OCI-LY3 (cell line): ENCODE measurements at regions not wholly inside any gene's neighbourhood (a gene's known extent, or its start where the extent isn't known, plus 50 kb on each side); places are given as distances from the start of the nearest gene placed in this dataset.

ENCODE experiments used
- H2AFZ ChIP-seq: fragments of 200-600, 300-600 bp; shearing (Covaris generic); 2 replicates; pipeline ENCODE4 v1.6.0; 2014; ENCODE audit warnings: antibody characterized with exemption, low read depth, low read length
- H3K27ac ChIP-seq: fragments of 200-600, 300-600 bp; sonication (generic); 2 replicates; pipeline ENCODE4 v1.5.1; 2014; ENCODE audit warnings: mild to moderate bottlenecking, low read length, moderate library complexity, mixed read lengths
- H3K27me3 ChIP-seq: fragments of 200-600, 300-600 bp; sonication (generic); 2 replicates; pipeline ENCODE4 v1.6.1; 2014; ENCODE audit warnings: low read depth, low read length, mixed read lengths
- H3K36me3 ChIP-seq: fragments of 200-600, 300-600 bp; sonication (generic); replicated peaks from 2 replicates; pipeline ENCODE3; 2014; ENCODE audit warnings: low read depth, low read length, mixed read lengths
- H3K4me1 ChIP-seq: fragments of 300-600, 200-600 bp; sonication (generic); 2 replicates; pipeline ENCODE4 v1.6.1; 2014; ENCODE audit warnings: low read length, mixed read lengths
- H3K4me2 ChIP-seq: fragments of 200-600, 300-600 bp; sonication (generic); 2 replicates; pipeline ENCODE4 v1.6.1; 2014; ENCODE audit warnings: low read length, mixed read lengths
- H3K4me3 ChIP-seq: fragments of 300-600, 200-600 bp; sonication (generic); 2 replicates; pipeline ENCODE4 v1.5.1; 2014; ENCODE audit warnings: antibody characterized with exemption, mild to moderate bottlenecking, low read length, moderate library complexity
- H3K79me2 ChIP-seq: fragments of 300-600, 200-600 bp; shearing (Covaris generic); 2 replicates; pipeline ENCODE4 v1.6.1; 2014; ENCODE audit warnings: mild to moderate bottlenecking, low read length, mixed read lengths
- H3K9ac ChIP-seq: fragments of 300-600, 200-600 bp; shearing (Covaris generic); 2 replicates; pipeline ENCODE4 v1.6.0; 2014; ENCODE audit warnings: mild to moderate bottlenecking, low read length, moderate library complexity
- H3K9me3 ChIP-seq: fragments of 200-600, 300-600 bp; shearing (Covaris generic); 2 replicates; pipeline ENCODE4 v1.6.1; 2014; ENCODE audit warnings: low read length, mixed read lengths; ENCODE audit not compliant: insufficient read depth
- H4K20me1 ChIP-seq: fragments of 200-600, 300-600 bp; sonication (generic); 2 replicates; pipeline ENCODE4 v1.6.1; 2016; ENCODE audit warnings: low read length, mixed read lengths; ENCODE audit not compliant: insufficient read depth
- CTCF ChIP-seq: fragments of 200-600, 300-600 bp; sonication (generic); IDR thresholded peaks from 2 replicates; pipeline ENCODE4 v1.5.1; 2014; ENCODE audit warnings: antibody characterized with exemption, low read length, low read depth
- EZH2phosphoT487 ChIP-seq: fragments of 200-600 bp; shearing (Covaris generic); IDR thresholded peaks from 2 replicates; pipeline ENCODE4 v1.6.1; 2018; ENCODE audit warnings: antibody characterized with exemption, mixed run types, low read depth

- Histone ChIP-seq H3K27ac (no peak overlapping the region), H3K4me1 (no peaks in the 10 kb centered on the region), H3K36me3 (no peaks in the 10 kb centered on the region), H3K27me3 (no peaks in the 10 kb centered on the region), H3K9ac (no peak overlapping the region), H2AFZ (no peak overlapping the region), H3K79me2 (no peaks in the 10 kb centered on the region), H3K4me2 (no peak overlapping the region), H3K4me3 (no peak overlapping the region), H4K20me1 (no peaks in the 10 kb centered on the region), H3K9me3 (no peaks in the 10 kb centered on the region)
- TF ChIP-seq EZH2phosphoT487 = no peak
- TF ChIP-seq CTCF = peak; percentile 21
These were observed 510.3 kb downstream of the ZNF804A start for GRCh38 chr2:185108588-185108987.

- TF ChIP-seq CTCF = no peak
- TF ChIP-seq EZH2phosphoT487 = no peak
- Histone ChIP-seq H3K4me2 (no peak overlapping the region), H3K27ac (no peak overlapping the region), H3K9me3 (no peaks in the 10 kb centered on the region), H3K79me2 (no peaks in the 10 kb centered on the region), H3K36me3 (no peaks in the 10 kb centered on the region), H4K20me1 (no peaks in the 10 kb centered on the region), H3K27me3 (no peaks in the 10 kb centered on the region), H2AFZ (no peak overlapping the region), H3K9ac (no peak overlapping the region), H3K4me3 (no peak overlapping the region), H3K4me1 (peaks cover 7% of the 10 kb centered on the region)
These were observed 529.1 kb downstream of the ZNF804A start for GRCh38 chr2:185127412-185127811.

GRCh38 chr2:185128346-185128745 is 530.0 kb downstream of the ZNF804A start:
- Histone ChIP-seq H2AFZ (no peak overlapping the region), H3K79me2 (no peaks in the 10 kb centered on the region), H3K4me1 (peaks cover 7% of the 10 kb centered on the region), H3K27me3 (no peaks in the 10 kb centered on the region), H3K9me3 (no peaks in the 10 kb centered on the region), H3K27ac (no peak overlapping the region), H4K20me1 (no peaks in the 10 kb centered on the region), H3K4me2 (no peak overlapping the region), H3K9ac (no peak overlapping the region), H3K4me3 (no peak overlapping the region), H3K36me3 (no peaks in the 10 kb centered on the region)
- TF ChIP-seq EZH2phosphoT487 (no peak), CTCF (no peak)

- Histone ChIP-seq H4K20me1 (no peaks in the 10 kb centered on the region), H3K27me3 (no peaks in the 10 kb centered on the region), H3K79me2 (no peaks in the 10 kb centered on the region), H3K27ac (no peak overlapping the region), H3K36me3 (no peaks in the 10 kb centered on the region), H3K4me3 (no peak overlapping the region), H3K9me3 (no peaks in the 10 kb centered on the region), H3K4me1 (peaks cover 7% of the 10 kb centered on the region), H2AFZ (no peak overlapping the region), H3K9ac (no peak overlapping the region), H3K4me2 (no peak overlapping the region)
- TF ChIP-seq EZH2phosphoT487 (no peak), CTCF (no peak)
These were observed 530.7 kb downstream of the ZNF804A start for GRCh38 chr2:185128996-185129395.
